ENCODE measurements at regions not wholly inside any gene's neighbourhood (a gene's known extent, or its start where the extent isn't known, plus 50 kb on each side); places are given as distances from the start of the nearest gene placed in this dataset.

DNA sequence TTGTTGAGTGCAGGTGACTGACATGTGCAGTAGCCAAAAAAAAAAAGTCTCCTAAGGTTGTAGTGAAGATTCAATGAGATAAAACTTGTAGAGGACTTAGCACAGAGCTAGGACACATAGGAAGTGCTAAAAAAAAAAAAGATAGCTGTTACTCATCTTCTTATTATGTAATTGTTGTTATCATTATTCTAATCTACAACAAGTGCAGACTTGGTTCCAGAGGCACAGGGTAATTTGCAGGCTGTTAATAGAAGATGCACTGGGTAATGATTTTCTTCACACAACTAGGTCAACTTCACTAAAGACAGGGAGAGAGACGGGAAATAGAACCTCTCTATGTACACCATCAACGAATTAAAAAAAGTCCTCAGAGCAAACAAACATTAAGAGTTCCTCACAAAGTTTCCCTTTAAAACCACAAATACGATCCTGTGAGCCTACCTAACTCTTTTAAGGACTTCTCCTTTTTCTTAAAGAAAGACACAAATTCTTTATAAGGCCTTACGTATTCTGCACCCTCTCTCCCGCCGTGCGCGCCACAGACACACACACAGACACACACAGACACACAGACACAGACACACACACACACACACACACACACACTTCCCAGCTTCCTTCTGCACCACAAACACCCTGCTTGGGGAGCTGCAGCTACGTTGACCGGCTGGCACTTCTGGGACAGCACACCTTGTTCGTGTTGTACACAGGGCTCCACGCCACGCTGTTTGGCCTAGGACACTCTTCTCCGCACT lies 49.8 kb upstream of the GADD45A start:
- no peaks in the 10 kb centered on the region for H3K4me1 ChIP-seq (ENCODE audit: control insufficient read depth, insufficient read depth, low read length)
- H3K4me3 ChIP-seq (ENCODE audit: low read depth, low read length), result no peak overlapping the region
- no peaks in the 10 kb centered on the region for H3K36me3 ChIP-seq (ENCODE audit: control insufficient read depth in 2 of 2, insufficient read depth in 1 of 2, low read length in 2 of 2)
- no peak overlapping the region for H3K27ac ChIP-seq (ENCODE audit: extremely low read depth, low read depth, low read length)
- ChIA-PET CTCF (interaction anchor here (0.5 to 0.7 kb wide), 3 partner anchors 14 to 637 kb away, joined by 3 to 5 read pairs (median 4); no protein-coding TSS in a partner anchor), POLR2A (no interaction called here)
- TF ChIP-seq ZSCAN23 (tag by site-specific recombination; IDR thresholded peaks at IDR 0.05) (no peak), ZFP41 (tag by site-specific recombination; IDR thresholded peaks at IDR 0.05; ENCODE audit: borderline replicate concordance) (no peak), ZXDB (tag by site-specific recombination; IDR thresholded peaks at IDR 0.05) (no peak), ZNF121 (tag by site-specific recombination; IDR thresholded peaks at IDR 0.05) (no peak), ZNF621 (tag by site-specific recombination; IDR thresholded peaks at IDR 0.05) (no peak), ZNF558 (tag by site-specific recombination; IDR thresholded peaks at IDR 0.05) (no peak), ZSCAN16 (tag by site-specific recombination; IDR thresholded peaks at IDR 0.05) (no peak), ZNF16 (tag by site-specific recombination; IDR thresholded peaks at IDR 0.05; ENCODE audit: low read depth) (no peak), ZNF175 (tag by site-specific recombination; IDR thresholded peaks at IDR 0.05) (no peak), ZBTB17 (tag by site-specific recombination; IDR thresholded peaks at IDR 0.05) (no peak), ZNF510 (tag by site-specific recombination; IDR thresholded peaks at IDR 0.05; ENCODE audit: insufficient replicate concordance) (no peak), ZNF747 (tag by site-specific recombination; IDR thresholded peaks at IDR 0.05) (no peak)
- TF ChIP-seq, protein P1, sequence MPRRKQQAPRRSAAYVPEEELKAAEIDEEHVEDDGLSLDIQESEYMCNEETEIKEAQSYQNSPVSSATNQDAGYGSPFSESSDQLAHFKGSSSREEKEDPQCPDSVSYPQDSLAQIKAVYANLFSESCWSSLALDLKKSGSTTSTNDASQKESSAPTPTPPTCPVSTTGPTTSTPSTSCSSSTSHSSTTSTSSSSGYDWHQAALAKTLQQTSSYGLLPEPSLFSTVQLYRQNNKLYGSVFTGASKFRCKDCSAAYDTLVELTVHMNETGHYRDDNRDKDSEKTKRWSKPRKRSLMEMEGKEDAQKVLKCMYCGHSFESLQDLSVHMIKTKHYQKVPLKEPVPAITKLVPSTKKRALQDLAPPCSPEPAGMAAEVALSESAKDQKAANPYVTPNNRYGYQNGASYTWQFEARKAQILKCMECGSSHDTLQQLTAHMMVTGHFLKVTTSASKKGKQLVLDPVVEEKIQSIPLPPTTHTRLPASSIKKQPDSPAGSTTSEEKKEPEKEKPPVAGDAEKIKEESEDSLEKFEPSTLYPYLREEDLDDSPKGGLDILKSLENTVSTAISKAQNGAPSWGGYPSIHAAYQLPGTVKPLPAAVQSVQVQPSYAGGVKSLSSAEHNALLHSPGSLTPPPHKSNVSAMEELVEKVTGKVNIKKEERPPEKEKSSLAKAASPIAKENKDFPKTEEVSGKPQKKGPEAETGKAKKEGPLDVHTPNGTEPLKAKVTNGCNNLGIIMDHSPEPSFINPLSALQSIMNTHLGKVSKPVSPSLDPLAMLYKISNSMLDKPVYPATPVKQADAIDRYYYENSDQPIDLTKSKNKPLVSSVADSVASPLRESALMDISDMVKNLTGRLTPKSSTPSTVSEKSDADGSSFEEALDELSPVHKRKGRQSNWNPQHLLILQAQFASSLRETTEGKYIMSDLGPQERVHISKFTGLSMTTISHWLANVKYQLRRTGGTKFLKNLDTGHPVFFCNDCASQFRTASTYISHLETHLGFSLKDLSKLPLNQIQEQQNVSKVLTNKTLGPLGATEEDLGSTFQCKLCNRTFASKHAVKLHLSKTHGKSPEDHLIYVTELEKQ (tag by site-specific recombination; IDR thresholded peaks at IDR 0.05; ENCODE audit: borderline replicate concordance), result no peak
- H3K9me3 ChIP-seq (ENCODE audit: control insufficient read depth, insufficient read depth, low read depth, low read length), result no peaks in the 10 kb centered on the region

Measured in HEK293 (cell line).